B cell (primary cell): ENCODE measurements at regions not wholly inside any gene's neighbourhood (a gene's known extent, or its start where the extent isn't known, plus 50 kb on each side); places are given as distances from the start of the nearest gene placed in this dataset.

Source experiments
- ATAC-seq: fragments of 200-7000 bp; cut with Tn5 transposase; one replicate; pipeline ENCODE4 v1.10.0; 2021; ENCODE audit warnings: low read depth, mild to moderate bottlenecking, moderate number of reproducible peaks, moderate library complexity
- CTCF ChIA-PET: fragments of 350-600 bp; sonication (Branson Sonifier 250); formaldehyde crosslinking; loops from one replicate; lab custom pipeline; 2021; ENCODE audit warnings: antibody characterized with exemption, inconsistent platforms; lab: Charles Lee
- POLR2A ChIA-PET: fragments of 350-600 bp; sonication (Branson Sonifier 250); formaldehyde crosslinking; loops from one replicate; lab custom pipeline; 2021; ENCODE audit warnings: antibody characterized with exemption; lab: Charles Lee
- DNase-seq: peaks from one replicate; pipeline ENCODE4 v3.0.0; 2013
- H2AFZ ChIP-seq: 2 replicates; pipeline ENCODE4 v1.6.1; 2012; ENCODE audit warnings: mild to moderate bottlenecking, low read depth, low read length; ENCODE audit not compliant: insufficient read depth, poor library complexity, severe bottlenecking
- H3K27ac ChIP-seq, 2 donors: 1 replicate in 1 of 2; 2 replicates in 1 of 2; pipeline ENCODE4 v1.5.1; 2012 to 2013; ENCODE audit warnings: low read length in 2 of 2, mild to moderate bottlenecking in 2 of 2, moderate library complexity in 1 of 2
- H3K27me3 ChIP-seq, 4 experiments: fragments of 200-600 bp in 1 of 4; sonication (generic) in 1 of 4; replicated peaks in 1 of 4; 1 replicate in 2 of 4; 2 replicates in 2 of 4; pipeline versions ENCODE4 v1.6.1 to v1.7.0; 2013 to 2016; ENCODE audit warnings: low read length in 3 of 4, mild to moderate bottlenecking in 2 of 4, mixed read lengths in 1 of 4, moderate library complexity in 1 of 4; ENCODE audit not compliant: insufficient read depth in 4 of 4, control insufficient read depth in 3 of 4; ENCODE audit errors: control extremely low read depth in 1 of 4
- H3K36me3 ChIP-seq, 2 experiments: replicated peaks in 1 of 2; 1 replicate in 1 of 2; 2 replicates in 1 of 2; pipeline versions ENCODE4 v1.6.1 to v1.7.1; 2013; ENCODE audit warnings: low read length in 1 of 2; ENCODE audit not compliant: insufficient read depth in 2 of 2, control insufficient read depth in 1 of 2; ENCODE audit errors: control extremely low read depth in 1 of 2, extremely low read depth in 1 of 2
- H3K4me1 ChIP-seq, 2 donors: fragments of 200-600 bp in 1 of 2; sonication (generic) in 1 of 2; 1 replicate in 1 of 2; 2 replicates in 1 of 2; pipeline versions ENCODE4 v1.5.1 to v1.6.1; 2013 to 2017; ENCODE audit warnings: low read length in 2 of 2; ENCODE audit not compliant: control insufficient read depth in 2 of 2, insufficient read depth in 2 of 2
- H3K4me2 ChIP-seq: replicated peaks from 2 replicates; pipeline ENCODE3; 2012; ENCODE audit warnings: mild to moderate bottlenecking, low read depth, low read length; ENCODE audit not compliant: poor library complexity, severe bottlenecking
- H3K4me3 ChIP-seq, 5 experiments: fragments of 200-600 bp in 1 of 5; sonication (generic) in 1 of 5; 1 replicate in 3 of 5; 2 replicates in 2 of 5; pipeline versions ENCODE4 v1.5.1 to v1.7.0; 2011 to 2016; ENCODE audit warnings: low read length in 4 of 5, mild to moderate bottlenecking in 4 of 5, low read depth in 2 of 5, control low read depth in 1 of 5, moderate library complexity in 1 of 5; ENCODE audit not compliant: insufficient read depth in 1 of 5; ENCODE audit errors: control extremely low read depth in 1 of 5, extremely low read depth in 1 of 5
- H3K79me2 ChIP-seq: fragments of 200-600 bp; sonication (generic); one replicate; pipeline ENCODE4 v1.6.0; 2016; ENCODE audit warnings: low read length; ENCODE audit not compliant: control insufficient read depth, insufficient read depth
- H3K9ac ChIP-seq: fragments of 200-600 bp; sonication (generic); 2 replicates; pipeline ENCODE4 v1.6.1; 2017; ENCODE audit warnings: mild to moderate bottlenecking, low read length, moderate library complexity
- H3K9me3 ChIP-seq, 3 donors: one replicate each; pipeline versions ENCODE4 v1.6.1 to v1.7.1; 2013; ENCODE audit warnings: low read length in 2 of 3; ENCODE audit not compliant: control insufficient read depth in 2 of 3, insufficient read depth in 1 of 3; ENCODE audit errors: control extremely low read depth in 1 of 3
- H4K20me1 ChIP-seq: 2 replicates; pipeline ENCODE4 v1.6.0; 2012; ENCODE audit warnings: mild to moderate bottlenecking, low read length; ENCODE audit not compliant: insufficient read depth, control insufficient read depth, poor library complexity, severe bottlenecking
- H3K27ac Mint-ChIP-seq: one replicate; pipeline ENCODE4 v1.8.0; 2021; ENCODE audit warnings: mixed read lengths
- H3K27me3 Mint-ChIP-seq: one replicate; pipeline ENCODE4 v1.8.0; 2021; ENCODE audit warnings: mixed read lengths
- H3K4me1 Mint-ChIP-seq: one replicate; pipeline ENCODE4 v1.8.0; 2021; ENCODE audit warnings: mixed read lengths
- H3K4me3 Mint-ChIP-seq: one replicate; pipeline ENCODE4 v1.8.0; 2021; ENCODE audit warnings: mixed read lengths
- H3K9me3 Mint-ChIP-seq: one replicate; pipeline ENCODE4 v1.8.0; 2022; ENCODE audit warnings: mixed read lengths; ENCODE audit not compliant: insufficient read depth
- EZH2 ChIP-seq: IDR thresholded peaks from 2 replicates; pipeline ENCODE4 v1.6.1; 2012; ENCODE audit warnings: borderline replicate concordance, low read depth, mild to moderate bottlenecking, moderate library complexity, low read length; ENCODE audit not compliant: insufficient read depth, poor library complexity, severe bottlenecking
- WGBS: methylation state at CpG from one replicate; pipeline ENCODE4 v1.1.5; 2013; ENCODE audit warnings: missing lambda C conversion rate; ENCODE audit not compliant: insufficient coverage; 5-methylcytosine and 5-hydroxymethylcytosine counted together
- intact Hi-C: fragments of 100-400 bp; cut with micrococcal nuclease; formaldehyde crosslinking; loops from one replicate; pipeline ENCODE4 v1.10.0; 2022
- TF ChIP-seq, protein P1 (sequence below): fragments of 200-600 bp; IDR thresholded peaks from one replicate; pipeline ENCODE4 v1.8.0; 2022; ENCODE audit warnings: antibody characterized with exemption, mild to moderate bottlenecking

DNA sequence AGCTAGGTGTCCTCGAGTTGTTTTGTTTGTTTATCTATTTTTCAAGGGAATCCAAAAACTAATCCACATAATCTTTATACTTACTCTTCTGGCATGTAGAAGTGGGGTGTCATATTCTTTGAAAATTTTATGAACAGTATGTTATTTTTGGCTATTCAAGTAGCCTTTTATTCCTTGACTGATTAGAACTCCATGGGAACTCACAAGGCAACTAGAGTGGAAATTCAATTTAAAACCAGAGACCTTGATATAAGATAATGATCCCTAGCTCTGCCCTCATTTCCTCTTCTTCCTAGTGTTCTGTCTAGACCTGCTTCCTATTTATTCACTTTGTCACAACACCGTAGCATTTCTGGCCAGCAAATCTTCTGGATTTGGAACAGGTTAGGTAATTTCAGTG, 1123.7 kb upstream of the C9orf72 start:
- H3K4me3 Mint-ChIP-seq = no peak overlapping the region
- H3K4me3 ChIP-seq = no peak overlapping the region
- H3K27ac ChIP-seq = no peak overlapping the region
- H3K79me2 ChIP-seq = no peaks in the 10 kb centered on the region
- H3K4me2 ChIP-seq = no peak overlapping the region
- no peaks in the 10 kb centered on the region for H3K27me3 Mint-ChIP-seq
- no peaks in the 10 kb centered on the region for H4K20me1 ChIP-seq
- ATAC-seq = no peak
- no peaks in the 10 kb centered on the region for H3K36me3 ChIP-seq
- H3K9ac ChIP-seq = no peak overlapping the region
- no peak for DNase-seq
- no peaks in the 10 kb centered on the region for H3K4me1 Mint-ChIP-seq
- H3K27ac Mint-ChIP-seq = no peak overlapping the region
- H2AFZ ChIP-seq = no peak overlapping the region
- ChIA-PET POLR2A (no interaction called here), CTCF (no interaction called here)
- peaks cover 9% of the 10 kb centered on the region for H3K9me3 Mint-ChIP-seq
- intact Hi-C loops = no loop called here
- TF ChIP-seq, protein P1, sequence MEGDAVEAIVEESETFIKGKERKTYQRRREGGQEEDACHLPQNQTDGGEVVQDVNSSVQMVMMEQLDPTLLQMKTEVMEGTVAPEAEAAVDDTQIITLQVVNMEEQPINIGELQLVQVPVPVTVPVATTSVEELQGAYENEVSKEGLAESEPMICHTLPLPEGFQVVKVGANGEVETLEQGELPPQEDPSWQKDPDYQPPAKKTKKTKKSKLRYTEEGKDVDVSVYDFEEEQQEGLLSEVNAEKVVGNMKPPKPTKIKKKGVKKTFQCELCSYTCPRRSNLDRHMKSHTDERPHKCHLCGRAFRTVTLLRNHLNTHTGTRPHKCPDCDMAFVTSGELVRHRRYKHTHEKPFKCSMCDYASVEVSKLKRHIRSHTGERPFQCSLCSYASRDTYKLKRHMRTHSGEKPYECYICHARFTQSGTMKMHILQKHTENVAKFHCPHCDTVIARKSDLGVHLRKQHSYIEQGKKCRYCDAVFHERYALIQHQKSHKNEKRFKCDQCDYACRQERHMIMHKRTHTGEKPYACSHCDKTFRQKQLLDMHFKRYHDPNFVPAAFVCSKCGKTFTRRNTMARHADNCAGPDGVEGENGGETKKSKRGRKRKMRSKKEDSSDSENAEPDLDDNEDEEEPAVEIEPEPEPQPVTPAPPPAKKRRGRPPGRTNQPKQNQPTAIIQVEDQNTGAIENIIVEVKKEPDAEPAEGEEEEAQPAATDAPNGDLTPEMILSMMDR = no peak
- TF ChIP-seq EZH2 = no peak
- no peaks in the 10 kb centered on the region for H3K4me1 ChIP-seq
- no CpG with 5 or more reads among the region's 2 CpGs for WGBS
- peaks cover 0 to 3% (median 0%) of the 10 kb centered on the region in 3 donors for H3K9me3 ChIP-seq
- no peaks in the 10 kb centered on the region for H3K27me3 ChIP-seq

DNA sequence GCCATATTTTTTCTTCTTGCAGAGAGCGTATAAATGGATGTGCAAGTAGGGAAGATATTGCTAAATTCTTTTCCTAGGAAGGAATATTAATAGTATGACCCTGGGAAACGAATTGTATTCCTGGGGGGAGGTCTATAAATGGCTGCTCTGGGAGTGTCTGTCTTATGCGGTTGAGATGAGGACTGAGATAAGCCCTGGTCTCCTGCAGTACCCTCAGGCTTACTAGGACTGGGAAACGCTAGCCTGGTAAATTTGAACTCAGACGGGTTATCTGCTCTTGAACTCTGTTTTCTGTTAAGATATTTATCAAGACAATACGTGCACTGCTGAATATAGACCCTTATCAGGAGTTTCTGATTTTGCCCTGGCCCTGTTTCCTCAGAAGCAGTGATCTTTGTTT, 1126.4 kb upstream of the C9orf72 start:
- Histone ChIP-seq H3K27ac (no peak overlapping the region), H3K4me1 (no peaks in the 10 kb centered on the region), H3K9ac (no peak overlapping the region), H3K36me3 (no peaks in the 10 kb centered on the region), H2AFZ (no peak overlapping the region), H3K9me3 (peaks cover 0 to 3% (median 0%) of the 10 kb centered on the region in 3 donors), H4K20me1 (no peaks in the 10 kb centered on the region), H3K79me2 (no peaks in the 10 kb centered on the region), H3K4me2 (no peak overlapping the region), H3K4me3 (no peak overlapping the region), H3K27me3 (no peaks in the 10 kb centered on the region)
- Mint-ChIP-seq H3K9me3 (peaks cover 13% of the 10 kb centered on the region), H3K27me3 (no peaks in the 10 kb centered on the region), H3K4me3 (no peak overlapping the region), H3K4me1 (no peaks in the 10 kb centered on the region), H3K27ac (no peak overlapping the region)
- TF ChIP-seq, protein P1 = no peak
- no peak for TF ChIP-seq EZH2
- WGBS = 89% methylated on average over 6 of the region's 6 CpGs
- ATAC-seq = no peak
- DNase-seq = no peak
- ChIA-PET CTCF (no interaction called here), POLR2A (no interaction called here)
- intact Hi-C loops = no loop called here
